ENCODE measurements at regions not wholly inside any gene's neighbourhood (a gene's known extent, or its start where the extent isn't known, plus 50 kb on each side); places are given as distances from the start of the nearest gene placed in this dataset.

DNA sequence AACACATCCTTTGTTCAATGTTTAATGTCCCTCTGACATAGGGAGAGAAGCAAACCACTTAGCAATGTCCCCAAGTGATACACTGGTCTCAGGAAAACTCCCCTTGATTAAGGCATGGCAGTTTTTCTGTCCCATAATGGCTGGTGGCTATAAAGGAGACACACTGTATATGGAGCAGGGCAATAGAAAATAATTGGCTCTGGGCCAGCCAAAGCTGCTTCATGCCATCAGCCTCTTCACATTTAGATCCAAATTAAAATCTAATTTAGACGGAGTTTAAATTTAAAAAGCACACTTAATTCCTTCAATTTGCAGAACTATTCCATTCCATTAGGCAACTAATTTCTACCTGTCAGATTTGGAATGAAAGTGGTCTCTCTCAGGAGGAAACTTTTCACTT is 638.1 kb downstream of the DSC3 start:
- TF ChIP-seq YY2 (tag by site-specific recombination; IDR thresholded peaks at IDR 0.05) (no peak), ZFP41 (tag by site-specific recombination; IDR thresholded peaks at IDR 0.05; ENCODE audit: borderline replicate concordance) (no peak), ZNF544 (tag by site-specific recombination; IDR thresholded peaks at IDR 0.05) (no peak), ZNF132 (tag by site-specific recombination; IDR thresholded peaks at IDR 0.05; ENCODE audit: borderline replicate concordance) (no peak)
- TF ChIP-seq, protein P1, sequence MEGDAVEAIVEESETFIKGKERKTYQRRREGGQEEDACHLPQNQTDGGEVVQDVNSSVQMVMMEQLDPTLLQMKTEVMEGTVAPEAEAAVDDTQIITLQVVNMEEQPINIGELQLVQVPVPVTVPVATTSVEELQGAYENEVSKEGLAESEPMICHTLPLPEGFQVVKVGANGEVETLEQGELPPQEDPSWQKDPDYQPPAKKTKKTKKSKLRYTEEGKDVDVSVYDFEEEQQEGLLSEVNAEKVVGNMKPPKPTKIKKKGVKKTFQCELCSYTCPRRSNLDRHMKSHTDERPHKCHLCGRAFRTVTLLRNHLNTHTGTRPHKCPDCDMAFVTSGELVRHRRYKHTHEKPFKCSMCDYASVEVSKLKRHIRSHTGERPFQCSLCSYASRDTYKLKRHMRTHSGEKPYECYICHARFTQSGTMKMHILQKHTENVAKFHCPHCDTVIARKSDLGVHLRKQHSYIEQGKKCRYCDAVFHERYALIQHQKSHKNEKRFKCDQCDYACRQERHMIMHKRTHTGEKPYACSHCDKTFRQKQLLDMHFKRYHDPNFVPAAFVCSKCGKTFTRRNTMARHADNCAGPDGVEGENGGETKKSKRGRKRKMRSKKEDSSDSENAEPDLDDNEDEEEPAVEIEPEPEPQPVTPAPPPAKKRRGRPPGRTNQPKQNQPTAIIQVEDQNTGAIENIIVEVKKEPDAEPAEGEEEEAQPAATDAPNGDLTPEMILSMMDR (tag by site-specific recombination; IDR thresholded peaks at IDR 0.05), result no peak
- TF ChIP-seq, protein P2, sequence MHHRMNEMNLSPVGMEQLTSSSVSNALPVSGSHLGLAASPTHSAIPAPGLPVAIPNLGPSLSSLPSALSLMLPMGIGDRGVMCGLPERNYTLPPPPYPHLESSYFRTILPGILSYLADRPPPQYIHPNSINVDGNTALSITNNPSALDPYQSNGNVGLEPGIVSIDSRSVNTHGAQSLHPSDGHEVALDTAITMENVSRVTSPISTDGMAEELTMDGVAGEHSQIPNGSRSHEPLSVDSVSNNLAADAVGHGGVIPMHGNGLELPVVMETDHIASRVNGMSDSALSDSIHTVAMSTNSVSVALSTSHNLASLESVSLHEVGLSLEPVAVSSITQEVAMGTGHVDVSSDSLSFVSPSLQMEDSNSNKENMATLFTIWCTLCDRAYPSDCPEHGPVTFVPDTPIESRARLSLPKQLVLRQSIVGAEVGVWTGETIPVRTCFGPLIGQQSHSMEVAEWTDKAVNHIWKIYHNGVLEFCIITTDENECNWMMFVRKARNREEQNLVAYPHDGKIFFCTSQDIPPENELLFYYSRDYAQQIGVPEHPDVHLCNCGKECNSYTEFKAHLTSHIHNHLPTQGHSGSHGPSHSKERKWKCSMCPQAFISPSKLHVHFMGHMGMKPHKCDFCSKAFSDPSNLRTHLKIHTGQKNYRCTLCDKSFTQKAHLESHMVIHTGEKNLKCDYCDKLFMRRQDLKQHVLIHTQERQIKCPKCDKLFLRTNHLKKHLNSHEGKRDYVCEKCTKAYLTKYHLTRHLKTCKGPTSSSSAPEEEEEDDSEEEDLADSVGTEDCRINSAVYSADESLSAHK (tag by site-specific recombination; IDR thresholded peaks at IDR 0.05), result no peak
